K562 (cell line): ENCODE measurements at regions not wholly inside any gene's neighbourhood (a gene's known extent, or its start where the extent isn't known, plus 50 kb on each side); places are given as distances from the start of the nearest gene placed in this dataset.

ENCODE experiments used
- ATAC-seq: fragments of 200-7000 bp; cut with Tn5 transposase; 3 replicates; pipeline ENCODE4 v1.9.1; 2020; ENCODE audit warnings: moderate library complexity
- BruUV-seq: library from RNA; stranded (reverse); fragments of 400-500 nt; replicated peaks from 2 replicates; lab custom pipeline; 2021; lab: Mats Ljungman, UMichigan
- CTCF ChIA-PET: fragments of 300-600 bp; formaldehyde crosslinking; extraction: SDS; loops from one replicate; lab custom pipeline; 2021; ENCODE audit warnings: low intra/inter-chr PET ratio; lab: Yijun Ruan, JAX
- POLR2A ChIA-PET: fragments of 300-600, 350-650 bp; sonication (Branson Sonifier 250); formaldehyde crosslinking; extraction: SDS; loops from one replicate; lab custom pipeline; 2021; ENCODE audit warnings: antibody characterized with exemption, inconsistent platforms; lab: Yijun Ruan, JAX
- DNase-seq, 4 experiments: peaks; one replicate each; pipeline versions ENCODE4 v3.0.0 to v3.0.0-alpha.2; 2011 to 2018; ENCODE audit warnings: low spot score in 3 of 4, mixed read lengths in 3 of 4; ENCODE audit errors: extremely low read depth in 1 of 4
- FAIRE-seq: peaks from 2 replicates; lab custom pipeline; 2011; peaks lifted over from hg19 to GRCh38; lab: Jason Lieb, UNC
- H2AFZ ChIP-seq: 2 replicates; pipeline ENCODE4 v1.6.0; 2011; ENCODE audit warnings: low read depth, low read length, control low read depth, inconsistent platforms
- H3K27ac ChIP-seq: fragments of 200-600 bp; 3 replicates; pipeline ENCODE4 v1.8.0; 2011; ENCODE audit warnings: low read depth, mild to moderate bottlenecking, control low read depth, inconsistent platforms, low read length, moderate library complexity, mixed read lengths; ENCODE audit errors: extremely low read depth
- H3K27me3 ChIP-seq, 2 experiments: fragments of 300-600 bp in 1 of 2; 2 replicates in 1 of 2; 3 replicates in 1 of 2; pipeline versions ENCODE4 v1.6.0 to v1.8.0; 2011; ENCODE audit warnings: inconsistent platforms in 2 of 2, low read length in 2 of 2, mild to moderate bottlenecking in 1 of 2, mixed read lengths in 1 of 2, moderate library complexity in 1 of 2; ENCODE audit not compliant: control insufficient read depth in 2 of 2, insufficient read depth in 2 of 2
- H3K36me3 ChIP-seq: fragments of 300-600 bp; 3 replicates; pipeline ENCODE4 v1.8.0; 2011; ENCODE audit warnings: mild to moderate bottlenecking, low read length, inconsistent platforms; ENCODE audit not compliant: control insufficient read depth, insufficient read depth
- H3K4me1 ChIP-seq, 2 experiments: fragments of 200-600 bp in 1 of 2; replicated peaks in 1 of 2; 2 replicates in 1 of 2; 3 replicates in 1 of 2; pipeline versions ENCODE4 v1.5.1 to v1.8.0; 2011; ENCODE audit warnings: inconsistent platforms in 2 of 2, low read length in 2 of 2, mild to moderate bottlenecking in 1 of 2, mixed read lengths in 1 of 2, moderate library complexity in 1 of 2; ENCODE audit not compliant: control insufficient read depth in 2 of 2, insufficient read depth in 2 of 2
- H3K4me2 ChIP-seq: 2 replicates; pipeline ENCODE4 v1.6.1; 2011; ENCODE audit warnings: low read length, control low read depth, inconsistent platforms, mixed read lengths; ENCODE audit not compliant: insufficient read depth
- H3K4me3 ChIP-seq: fragments of 200-600 bp; sonication (generic), shearing (Covaris generic); 2 replicates; pipeline ENCODE4 v1.5.1; 2016; ENCODE audit warnings: control low read depth, inconsistent platforms
- H3K79me2 ChIP-seq: fragments of 200-600 bp; 3 replicates; pipeline ENCODE4 v1.8.0; 2011; ENCODE audit warnings: low read length, inconsistent platforms; ENCODE audit not compliant: control insufficient read depth, insufficient read depth
- H3K9ac ChIP-seq, 2 experiments: 2 replicates each; pipeline versions ENCODE4 v1.6.0 to v1.6.1; 2011; ENCODE audit warnings: low read depth in 2 of 2, low read length in 2 of 2, control low read depth in 1 of 2, inconsistent platforms in 1 of 2, mild to moderate bottlenecking in 1 of 2, mixed read lengths in 1 of 2; ENCODE audit not compliant: insufficient read depth in 1 of 2
- H3K9me1 ChIP-seq: one replicate; pipeline ENCODE4 v1.6.0; 2011; ENCODE audit warnings: inconsistent platforms, mild to moderate bottlenecking, low read length, moderate library complexity; ENCODE audit not compliant: control insufficient read depth, insufficient read depth
- H3K9me3 ChIP-seq: replicated peaks from 2 replicates; pipeline ENCODE4 v1.5.1; 2011; ENCODE audit warnings: low read depth, low read length, inconsistent platforms; ENCODE audit not compliant: control insufficient read depth, insufficient read depth
- H4K20me1 ChIP-seq: replicated peaks from 2 replicates; pipeline ENCODE4 v1.6.1; 2011; ENCODE audit warnings: low read length, inconsistent platforms, mixed read lengths; ENCODE audit not compliant: control insufficient read depth, insufficient read depth
- CREM ChIP-seq: IDR thresholded peaks from 2 replicates; pipeline ENCODE4 v1.6.1; 2014; ENCODE audit warnings: antibody characterized with exemption, low read depth
- FOXJ2 ChIP-seq: fragments of 200-800 bp; sonication (Bioruptor generic); IDR thresholded peaks from 2 replicates; pipeline ENCODE4 v1.6.1; 2016; ENCODE audit warnings: missing genetic modification characterization, missing compliant biosample characterization
- MTA2 ChIP-seq: fragments of 450-650 bp; IDR thresholded peaks from 2 replicates; pipeline ENCODE4 v1.6.1; 2016; ENCODE audit warnings: low read depth
- NRF1 ChIP-seq, 2 experiments: fragments of 450-650 bp; IDR thresholded peaks in 1 of 2; conservative IDR thresholded peaks in 1 of 2; 2 replicates each; pipeline ENCODE4 v1.6.1; 2014; ENCODE audit warnings: mild to moderate bottlenecking in 2 of 2
- SMAD3 ChIP-seq: fragments of 450-650 bp; formaldehyde crosslinking; conservative IDR thresholded peaks from 2 replicates; pipeline ENCODE4 v1.4.0; 2020; ENCODE audit warnings: mild to moderate bottlenecking
- SRSF9 ChIP-seq: fragments of 200-400 bp; formaldehyde crosslinking; IDR thresholded peaks from 2 replicates; pipeline ENCODE4 v1.6.1; 2017; ENCODE audit warnings: low read depth, low read length, borderline replicate concordance
- ZNF717 ChIP-seq: fragments of 250-450 bp; sonication (Bioruptor Pico); IDR thresholded peaks from 2 replicates; pipeline ENCODE4 v1.5.0; 2021
- ZNF785 ChIP-seq: fragments of 250-450 bp; sonication (Bioruptor Pico); IDR thresholded peaks from 2 replicates; pipeline ENCODE4 v1.4.0; 2020; ENCODE audit warnings: mild to moderate bottlenecking
- in situ Hi-C: fragments of 300-500 bp; cut with MboI; formaldehyde crosslinking; loops from 4 replicates; pipeline ENCODE4 v1.15.0; 2018; ENCODE audit warnings: inconsistent platforms, mixed read lengths
- intact Hi-C: fragments of 100-400 bp; cut with micrococcal nuclease; formaldehyde crosslinking; loops from 2 replicates; pipeline ENCODE4 v1.14.2; 2022
- TF ChIP-seq, protein P1 (sequence below): sonication (generic); formaldehyde crosslinking; IDR thresholded peaks from 2 replicates; pipeline ENCODE4 v1.8.0; 2023; ENCODE audit warnings: missing genetic modification reagents, mild to moderate bottlenecking, borderline replicate concordance
- TF ChIP-seq, protein P2 (sequence below): sonication (generic); formaldehyde crosslinking; IDR thresholded peaks from 2 replicates; pipeline ENCODE4 v1.8.1; 2023; ENCODE audit warnings: mild to moderate bottlenecking, missing genetic modification reagents

DNA sequence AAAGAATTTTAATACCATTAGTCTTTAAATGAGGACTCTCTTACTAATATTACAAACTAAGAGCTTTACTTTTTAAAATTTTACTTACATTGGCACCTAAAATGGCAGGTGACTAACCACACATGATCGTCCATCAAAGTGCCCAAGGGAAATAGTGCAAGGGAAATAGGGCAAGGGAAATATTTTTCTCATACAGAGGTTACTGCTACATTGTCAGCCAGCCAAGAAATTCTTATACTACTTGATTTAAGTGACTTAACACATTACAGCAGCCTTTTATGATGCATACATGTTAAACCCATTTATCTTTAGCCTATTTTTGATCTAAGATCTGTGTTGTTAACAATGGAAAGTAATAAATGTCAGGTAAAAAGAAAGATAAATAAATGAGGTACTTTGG, 587.2 kb upstream of the PKDCC start (continued):
- TF ChIP-seq, protein P1, sequence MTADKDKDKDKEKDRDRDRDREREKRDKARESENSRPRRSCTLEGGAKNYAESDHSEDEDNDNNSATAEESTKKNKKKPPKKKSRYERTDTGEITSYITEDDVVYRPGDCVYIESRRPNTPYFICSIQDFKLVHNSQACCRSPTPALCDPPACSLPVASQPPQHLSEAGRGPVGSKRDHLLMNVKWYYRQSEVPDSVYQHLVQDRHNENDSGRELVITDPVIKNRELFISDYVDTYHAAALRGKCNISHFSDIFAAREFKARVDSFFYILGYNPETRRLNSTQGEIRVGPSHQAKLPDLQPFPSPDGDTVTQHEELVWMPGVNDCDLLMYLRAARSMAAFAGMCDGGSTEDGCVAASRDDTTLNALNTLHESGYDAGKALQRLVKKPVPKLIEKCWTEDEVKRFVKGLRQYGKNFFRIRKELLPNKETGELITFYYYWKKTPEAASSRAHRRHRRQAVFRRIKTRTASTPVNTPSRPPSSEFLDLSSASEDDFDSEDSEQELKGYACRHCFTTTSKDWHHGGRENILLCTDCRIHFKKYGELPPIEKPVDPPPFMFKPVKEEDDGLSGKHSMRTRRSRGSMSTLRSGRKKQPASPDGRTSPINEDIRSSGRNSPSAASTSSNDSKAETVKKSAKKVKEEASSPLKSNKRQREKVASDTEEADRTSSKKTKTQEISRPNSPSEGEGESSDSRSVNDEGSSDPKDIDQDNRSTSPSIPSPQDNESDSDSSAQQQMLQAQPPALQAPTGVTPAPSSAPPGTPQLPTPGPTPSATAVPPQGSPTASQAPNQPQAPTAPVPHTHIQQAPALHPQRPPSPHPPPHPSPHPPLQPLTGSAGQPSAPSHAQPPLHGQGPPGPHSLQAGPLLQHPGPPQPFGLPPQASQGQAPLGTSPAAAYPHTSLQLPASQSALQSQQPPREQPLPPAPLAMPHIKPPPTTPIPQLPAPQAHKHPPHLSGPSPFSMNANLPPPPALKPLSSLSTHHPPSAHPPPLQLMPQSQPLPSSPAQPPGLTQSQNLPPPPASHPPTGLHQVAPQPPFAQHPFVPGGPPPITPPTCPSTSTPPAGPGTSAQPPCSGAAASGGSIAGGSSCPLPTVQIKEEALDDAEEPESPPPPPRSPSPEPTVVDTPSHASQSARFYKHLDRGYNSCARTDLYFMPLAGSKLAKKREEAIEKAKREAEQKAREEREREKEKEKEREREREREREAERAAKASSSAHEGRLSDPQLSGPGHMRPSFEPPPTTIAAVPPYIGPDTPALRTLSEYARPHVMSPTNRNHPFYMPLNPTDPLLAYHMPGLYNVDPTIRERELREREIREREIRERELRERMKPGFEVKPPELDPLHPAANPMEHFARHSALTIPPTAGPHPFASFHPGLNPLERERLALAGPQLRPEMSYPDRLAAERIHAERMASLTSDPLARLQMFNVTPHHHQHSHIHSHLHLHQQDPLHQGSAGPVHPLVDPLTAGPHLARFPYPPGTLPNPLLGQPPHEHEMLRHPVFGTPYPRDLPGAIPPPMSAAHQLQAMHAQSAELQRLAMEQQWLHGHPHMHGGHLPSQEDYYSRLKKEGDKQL (CRISPR knock-in tag): no peak
- TF ChIP-seq SMAD3 (CRISPR knock-in tag) (no peak), CREM (no peak), NRF1 (conservative IDR thresholded peaks at IDR 0.05 in 1 of 2, IDR thresholded peaks at IDR 0.05 in 1 of 2) (no peak)

DNA sequence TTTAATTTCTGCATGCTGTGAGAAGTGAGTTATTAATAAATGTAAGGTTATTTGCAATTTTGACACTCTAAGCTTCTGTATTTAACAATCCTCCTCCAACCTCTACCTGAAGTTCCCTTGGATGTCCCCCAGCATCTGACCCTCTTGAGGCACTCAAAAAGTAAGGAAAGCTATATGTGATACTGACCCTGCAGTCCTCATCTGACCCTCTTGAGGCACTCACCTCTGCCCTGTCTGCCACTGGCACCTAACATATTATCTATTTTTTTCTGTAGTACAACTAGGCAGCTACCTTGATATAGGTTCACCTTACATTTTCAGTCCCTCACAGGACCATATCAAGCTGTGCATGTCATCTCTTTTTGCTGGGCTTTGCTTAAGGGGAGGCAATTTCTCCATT, 583.4 kb upstream of the PKDCC start:
- POLR2A ChIA-PET: no interaction called here
- Histone ChIP-seq H4K20me1 (no peaks in the 10 kb centered on the region), H3K9me3 (no peaks in the 10 kb centered on the region), H3K9ac (no peak overlapping the region), H3K27ac (no peak overlapping the region), H2AFZ (no peak overlapping the region), H3K79me2 (no peaks in the 10 kb centered on the region), H3K36me3 (no peaks in the 10 kb centered on the region), H3K4me1 (no peaks in the 10 kb centered on the region), H3K9me1 (no peaks in the 10 kb centered on the region), H3K27me3 (no peaks in the 10 kb centered on the region), H3K4me2 (no peak overlapping the region), H3K4me3 (no peak overlapping the region)
- ATAC-seq: no peak
- TF ChIP-seq SRSF9 (no peak), MTA2 (no peak), ZNF717 (CRISPR knock-in tag) (no peak), ZNF785 (no peak), FOXJ2 (tag) (no peak)
- TF ChIP-seq, protein P2, sequence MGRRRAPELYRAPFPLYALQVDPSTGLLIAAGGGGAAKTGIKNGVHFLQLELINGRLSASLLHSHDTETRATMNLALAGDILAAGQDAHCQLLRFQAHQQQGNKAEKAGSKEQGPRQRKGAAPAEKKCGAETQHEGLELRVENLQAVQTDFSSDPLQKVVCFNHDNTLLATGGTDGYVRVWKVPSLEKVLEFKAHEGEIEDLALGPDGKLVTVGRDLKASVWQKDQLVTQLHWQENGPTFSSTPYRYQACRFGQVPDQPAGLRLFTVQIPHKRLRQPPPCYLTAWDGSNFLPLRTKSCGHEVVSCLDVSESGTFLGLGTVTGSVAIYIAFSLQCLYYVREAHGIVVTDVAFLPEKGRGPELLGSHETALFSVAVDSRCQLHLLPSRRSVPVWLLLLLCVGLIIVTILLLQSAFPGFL: no peak
- intact Hi-C loops (no loop called here), in situ Hi-C loops (no loop called here)
- DNase-seq: no peak
- CTCF ChIA-PET: no interaction called here
- BruUV-seq: no TSS peak
- no peak for FAIRE-seq
